Hepatocyte (in vitro differentiated cells): ENCODE measurements at regions not wholly inside any gene's neighbourhood (a gene's known extent, or its start where the extent isn't known, plus 50 kb on each side); places are given as distances from the start of the nearest gene placed in this dataset.
"Not testable (repeated sequence)": the region's sequence is repeated elsewhere in the genome, so short reads cannot be mapped to it uniquely, and the experiment has no call there.

Experiments used
- DNase-seq: peaks from one replicate; pipeline ENCODE4 v3.0.0-alpha.2; 2016; ENCODE audit warnings: low spot score
- H2AFZ ChIP-seq: fragments of 200-600 bp; sonication (generic); 2 replicates; pipeline ENCODE4 v1.6.0; 2016; ENCODE audit warnings: antibody characterized with exemption, mild to moderate bottlenecking
- H3K27ac ChIP-seq: fragments of 200-600 bp; sonication (generic); 2 replicates; pipeline ENCODE4 v1.5.1; 2016; ENCODE audit warnings: mild to moderate bottlenecking
- H3K27me3 ChIP-seq: fragments of 200-600 bp; sonication (generic); 2 replicates; pipeline ENCODE4 v1.6.1; 2016
- H3K36me3 ChIP-seq: fragments of 200-600 bp; sonication (generic); replicated peaks from 2 replicates; pipeline ENCODE4 v1.5.1; 2016; ENCODE audit warnings: low read depth; ENCODE audit not compliant: insufficient read depth
- H3K4me1 ChIP-seq: fragments of 200-600 bp; sonication (generic); 2 replicates; pipeline ENCODE4 v1.5.1; 2016; ENCODE audit warnings: mild to moderate bottlenecking, moderate library complexity; ENCODE audit not compliant: insufficient read depth
- H3K4me2 ChIP-seq: fragments of 200-600 bp; sonication (generic); 2 replicates; pipeline ENCODE4 v1.6.0; 2016
- H3K4me3 ChIP-seq: fragments of 200-600 bp; sonication (generic); 2 replicates; pipeline ENCODE4 v1.5.1; 2016; ENCODE audit warnings: mild to moderate bottlenecking
- H3K79me2 ChIP-seq: fragments of 200-600 bp; sonication (generic); 2 replicates; pipeline ENCODE4 v1.6.0; 2017; ENCODE audit warnings: mild to moderate bottlenecking
- H3K9me2 ChIP-seq: fragments of 200-600 bp; sonication (generic); replicated peaks from 2 replicates; pipeline ENCODE4 v1.6.0; 2017; ENCODE audit warnings: mild to moderate bottlenecking; ENCODE audit not compliant: insufficient read depth
- H3K9me3 ChIP-seq: fragments of 200-600 bp; sonication (generic); 2 replicates; pipeline ENCODE4 v1.5.1; 2016; ENCODE audit warnings: low read depth, mild to moderate bottlenecking
- H4K20me1 ChIP-seq: fragments of 200-600 bp; sonication (generic); 2 replicates; pipeline ENCODE4 v1.6.0; 2016; ENCODE audit warnings: mild to moderate bottlenecking; ENCODE audit not compliant: insufficient read depth, poor library complexity, severe bottlenecking
- EZH2 ChIP-seq: fragments of 200-600 bp; sonication (generic); IDR thresholded peaks from 2 replicates; pipeline ENCODE4 v1.6.1; 2016; ENCODE audit warnings: antibody characterized with exemption, mild to moderate bottlenecking, borderline replicate concordance
- EZH2phosphoT487 ChIP-seq: fragments of 200-600 bp; sonication (generic); IDR thresholded peaks from one replicate; pipeline ENCODE4 v1.6.1; 2018; ENCODE audit warnings: antibody characterized with exemption, mild to moderate bottlenecking, low read depth, moderate library complexity; ENCODE audit not compliant: unreplicated experiment, severe bottlenecking
- WGBS: methylation state at CpG from one replicate; pipeline ENCODE4 v1.1.6; 2016; ENCODE audit warnings: low lambda C conversion rate; ENCODE audit errors: missing lambda C conversion rate; 5-methylcytosine and 5-hydroxymethylcytosine counted together
- TF ChIP-seq, protein P1 (sequence below): fragments of 200-600 bp; sonication (generic); IDR thresholded peaks from 2 replicates; pipeline ENCODE4 v1.5.1; 2016; ENCODE audit warnings: antibody characterized with exemption, mild to moderate bottlenecking; ENCODE audit not compliant: poor library complexity

DNA sequence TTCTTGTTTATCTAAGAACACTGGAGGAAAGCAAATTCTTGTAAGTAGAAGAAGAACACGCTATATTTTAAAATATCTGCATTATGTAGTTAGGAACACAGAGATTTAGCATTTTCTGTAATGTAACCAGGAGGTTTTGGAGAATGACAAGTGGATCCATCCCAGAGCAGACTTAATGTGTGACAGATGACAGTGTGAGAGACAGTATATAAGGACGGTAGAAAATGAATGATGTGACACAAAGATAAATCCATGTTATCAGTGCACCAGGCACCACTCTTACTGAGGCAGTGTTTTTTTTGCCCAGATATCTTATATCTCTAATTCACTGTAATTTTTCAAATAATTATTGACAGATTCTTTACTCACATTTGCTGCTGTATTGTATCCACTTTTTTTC, 239.0 kb upstream of the KCNN2 start:
- Histone ChIP-seq H2AFZ (no peak overlapping the region), H4K20me1 (no peaks in the 10 kb centered on the region), H3K27me3 (no peaks in the 10 kb centered on the region), H3K4me3 (no peak overlapping the region), H3K36me3 (no peaks in the 10 kb centered on the region), H3K4me2 (no peak overlapping the region), H3K4me1 (no peaks in the 10 kb centered on the region), H3K9me2 (no peaks in the 10 kb centered on the region), H3K27ac (no peak overlapping the region), H3K79me2 (no peaks in the 10 kb centered on the region), H3K9me3 (no peaks in the 10 kb centered on the region)
- 77% methylated on average over 2 of the region's 2 CpGs for WGBS
- DNase-seq, result no peak
- no peak for TF ChIP-seq EZH2
- TF ChIP-seq, protein P1, sequence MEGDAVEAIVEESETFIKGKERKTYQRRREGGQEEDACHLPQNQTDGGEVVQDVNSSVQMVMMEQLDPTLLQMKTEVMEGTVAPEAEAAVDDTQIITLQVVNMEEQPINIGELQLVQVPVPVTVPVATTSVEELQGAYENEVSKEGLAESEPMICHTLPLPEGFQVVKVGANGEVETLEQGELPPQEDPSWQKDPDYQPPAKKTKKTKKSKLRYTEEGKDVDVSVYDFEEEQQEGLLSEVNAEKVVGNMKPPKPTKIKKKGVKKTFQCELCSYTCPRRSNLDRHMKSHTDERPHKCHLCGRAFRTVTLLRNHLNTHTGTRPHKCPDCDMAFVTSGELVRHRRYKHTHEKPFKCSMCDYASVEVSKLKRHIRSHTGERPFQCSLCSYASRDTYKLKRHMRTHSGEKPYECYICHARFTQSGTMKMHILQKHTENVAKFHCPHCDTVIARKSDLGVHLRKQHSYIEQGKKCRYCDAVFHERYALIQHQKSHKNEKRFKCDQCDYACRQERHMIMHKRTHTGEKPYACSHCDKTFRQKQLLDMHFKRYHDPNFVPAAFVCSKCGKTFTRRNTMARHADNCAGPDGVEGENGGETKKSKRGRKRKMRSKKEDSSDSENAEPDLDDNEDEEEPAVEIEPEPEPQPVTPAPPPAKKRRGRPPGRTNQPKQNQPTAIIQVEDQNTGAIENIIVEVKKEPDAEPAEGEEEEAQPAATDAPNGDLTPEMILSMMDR, result no peak
- no peak for TF ChIP-seq EZH2phosphoT487

GRCh38 chr5:114123654-114124053, 238.2 kb upstream of the KCNN2 start:
- Histone ChIP-seq H3K4me3 (no peak overlapping the region), H4K20me1 (no peaks in the 10 kb centered on the region), H2AFZ (no peak overlapping the region), H3K27me3 (no peaks in the 10 kb centered on the region), H3K36me3 (no peaks in the 10 kb centered on the region), H3K79me2 (no peaks in the 10 kb centered on the region), H3K4me2 (no peak overlapping the region), H3K9me2 (no peaks in the 10 kb centered on the region), H3K4me1 (no peaks in the 10 kb centered on the region), H3K27ac (no peak overlapping the region), H3K9me3 (no peaks in the 10 kb centered on the region)
- 100% methylated on average over 1 of the region's 2 CpGs for WGBS
- TF ChIP-seq, protein P1, result no peak
- TF ChIP-seq EZH2phosphoT487, result no peak
- no peak for TF ChIP-seq EZH2
- DNase-seq, result no peak

DNA sequence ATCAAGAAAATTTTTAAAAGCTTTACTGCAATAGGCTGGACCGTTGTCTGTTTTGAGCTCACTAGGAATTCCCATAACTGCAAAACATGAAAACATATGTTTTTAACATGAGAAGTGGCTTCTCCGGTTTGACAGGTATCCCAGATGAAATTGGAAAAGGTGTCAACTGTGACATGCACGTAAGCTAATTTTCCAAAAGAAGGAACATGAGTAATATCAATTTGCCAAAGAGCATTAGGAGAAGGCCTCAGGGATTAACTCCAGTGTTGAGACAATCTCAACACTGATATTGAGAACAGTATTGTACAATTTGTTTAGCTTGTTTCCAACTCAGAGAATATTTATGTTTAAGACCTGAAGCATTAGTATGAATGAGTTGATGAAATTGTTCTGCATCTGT, 215.5 kb upstream of the KCNN2 start:
- H4K20me1 ChIP-seq, result no peaks in the 10 kb centered on the region
- no peak overlapping the region for H3K4me3 ChIP-seq
- 86% methylated on average over 3 of the region's 3 CpGs for WGBS
- H2AFZ ChIP-seq, result no peak overlapping the region
- H3K36me3 ChIP-seq, result no peaks in the 10 kb centered on the region
- H3K27ac ChIP-seq, result no peak overlapping the region
- no peaks in the 10 kb centered on the region for H3K4me1 ChIP-seq
- no peaks in the 10 kb centered on the region for H3K27me3 ChIP-seq
- no peak for TF ChIP-seq EZH2phosphoT487
- no peak for TF ChIP-seq EZH2
- H3K4me2 ChIP-seq, result no peak overlapping the region
- no peak for DNase-seq
- no peaks in the 10 kb centered on the region for H3K9me3 ChIP-seq
- H3K79me2 ChIP-seq, result no peaks in the 10 kb centered on the region
- no peaks in the 10 kb centered on the region for H3K9me2 ChIP-seq

- H3K27ac ChIP-seq, result peak overlapping the region; percentile 24
- peak; percentile 29 for DNase-seq
- no peaks in the 10 kb centered on the region for H4K20me1 ChIP-seq
- no peaks in the 10 kb centered on the region for H3K9me2 ChIP-seq
- no peaks in the 10 kb centered on the region for H3K79me2 ChIP-seq
- H3K4me3 ChIP-seq, result no peak overlapping the region
- H3K4me1 ChIP-seq, result no peaks in the 10 kb centered on the region
- H3K4me2 ChIP-seq, result no peak overlapping the region
- H3K36me3 ChIP-seq, result no peaks in the 10 kb centered on the region
- no peaks in the 10 kb centered on the region for H3K27me3 ChIP-seq
- no peaks in the 10 kb centered on the region for H3K9me3 ChIP-seq
- no peak overlapping the region for H2AFZ ChIP-seq
- TF ChIP-seq, protein P1, result no peak
- TF ChIP-seq EZH2phosphoT487 (no peak), EZH2 (no peak)
- 62% methylated on average over 3 of the region's 3 CpGs for WGBS
Observed at GRCh38 chr5:114148253-114148652, 213.6 kb upstream of the KCNN2 start.

DNA sequence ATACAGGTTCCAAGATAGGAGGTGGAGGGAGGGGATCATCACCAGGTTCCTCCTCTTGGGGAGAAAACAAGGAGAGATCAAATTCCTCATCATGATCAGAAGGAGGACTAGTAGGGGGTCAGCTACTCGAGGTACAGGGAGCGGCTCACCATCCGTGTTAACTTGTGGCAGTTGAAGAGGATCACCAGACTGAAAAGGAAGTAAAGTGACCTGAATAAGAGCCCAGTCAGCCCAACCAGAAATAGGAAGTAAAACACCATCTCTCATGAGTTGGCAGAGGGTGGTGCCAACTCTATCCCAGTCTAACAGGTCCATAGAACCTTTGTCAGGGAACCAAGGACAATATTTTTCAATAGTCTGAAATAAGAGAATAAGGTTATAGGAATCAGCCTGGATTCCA, 213.1 kb upstream of the KCNN2 start:
- not testable (repeated sequence) for H3K27ac ChIP-seq, H4K20me1 ChIP-seq, H3K9me3 ChIP-seq, H2AFZ ChIP-seq, H3K27me3 ChIP-seq, DNase-seq, H3K4me3 ChIP-seq, H3K36me3 ChIP-seq, H3K4me1 ChIP-seq, H3K79me2 ChIP-seq, H3K4me2 ChIP-seq, H3K9me2 ChIP-seq
- 76% methylated on average over 3 of the region's 3 CpGs for WGBS
